Retinal pigment epithelial cell (primary cell): ENCODE measurements at regions not wholly inside any gene's neighbourhood (a gene's known extent, or its start where the extent isn't known, plus 50 kb on each side); places are given as distances from the start of the nearest gene placed in this dataset.
"Not testable (repeated sequence)": the region's sequence is repeated elsewhere in the genome, so short reads cannot be mapped to it uniquely, and the experiment has no call there.

Experiments used
- DNase-seq: peaks from one replicate; pipeline ENCODE4 v3.0.0-alpha.2; 2010; ENCODE audit warnings: low read depth
- H3K4me3 ChIP-seq: 2 replicates; pipeline ENCODE4 v1.5.1; 2011; ENCODE audit warnings: mild to moderate bottlenecking, low read length, control low read depth, moderate library complexity
- CTCF ChIP-seq: conservative IDR thresholded peaks from 2 replicates; pipeline ENCODE4 v1.5.1; 2011; ENCODE audit warnings: low read depth, low read length, control low read depth, inconsistent platforms

- H3K4me3 ChIP-seq, result no peak overlapping the region
- no peak for TF ChIP-seq CTCF
- no peak for DNase-seq
These were observed 56.1 kb downstream of the FEZF1 start for GRCh38 chr7:122248472-122248871.

- not testable (repeated sequence) for DNase-seq, H3K4me3 ChIP-seq
These were observed 65.8 kb downstream of the FEZF1 start for GRCh38 chr7:122238729-122239128.

GRCh38 chr7:122238297-122238696 lies 66.3 kb downstream of the FEZF1 start:
- DNase-seq, H3K4me3 ChIP-seq: not testable (repeated sequence)

GRCh38 chr7:122225874-122226273 lies 78.7 kb downstream of the FEZF1 start:
- no peak for TF ChIP-seq CTCF
- no peak overlapping the region for H3K4me3 ChIP-seq
- no peak for DNase-seq

GRCh38 chr7:122219253-122219865 lies 75.3 kb upstream of the AASS start:
- TF ChIP-seq CTCF, result peak; percentile 68
- H3K4me3 ChIP-seq, result no peak overlapping the region
- no peak for DNase-seq

GRCh38 chr7:122217125-122217524 lies 73.1 kb upstream of the AASS start:
- DNase-seq, result peak; percentile 34
- no peak overlapping the region for H3K4me3 ChIP-seq
- TF ChIP-seq CTCF, result no peak

GRCh38 chr7:122212754-122213153 lies 68.7 kb upstream of the AASS start:
- TF ChIP-seq CTCF, result no peak
- H3K4me3 ChIP-seq, result no peak overlapping the region
- DNase-seq, result no peak

GRCh38 chr7:122211362-122211761 lies 67.3 kb upstream of the AASS start:
- no peak overlapping the region for H3K4me3 ChIP-seq
- DNase-seq, result no peak
- no peak for TF ChIP-seq CTCF
